Ovary (tissue), 3 donors: ENCODE measurements at regions not wholly inside any gene's neighbourhood (a gene's known extent, or its start where the extent isn't known, plus 50 kb on each side); places are given as distances from the start of the nearest gene placed in this dataset.

Experiments used
- POLR2A ChIP-seq: fragments of 450-650 bp; IDR thresholded peaks from one replicate; pipeline ENCODE4 v1.6.1; 2017; ENCODE audit warnings: antibody characterized with exemption, mild to moderate bottlenecking, moderate library complexity
- TF ChIP-seq, protein P1 (sequence below), 3 donors: fragments of 450-650 bp in 2 of 3; fragments of 200-600 bp in 1 of 3; IDR thresholded peaks; one replicate each; pipeline versions ENCODE4 v1.5.1 to v1.8.0; 2016 to 2022; ENCODE audit warnings: antibody characterized with exemption in 3 of 3, mild to moderate bottlenecking in 1 of 3
- donor health status: DM: no; HTN: no; CAD: no.

DNA sequence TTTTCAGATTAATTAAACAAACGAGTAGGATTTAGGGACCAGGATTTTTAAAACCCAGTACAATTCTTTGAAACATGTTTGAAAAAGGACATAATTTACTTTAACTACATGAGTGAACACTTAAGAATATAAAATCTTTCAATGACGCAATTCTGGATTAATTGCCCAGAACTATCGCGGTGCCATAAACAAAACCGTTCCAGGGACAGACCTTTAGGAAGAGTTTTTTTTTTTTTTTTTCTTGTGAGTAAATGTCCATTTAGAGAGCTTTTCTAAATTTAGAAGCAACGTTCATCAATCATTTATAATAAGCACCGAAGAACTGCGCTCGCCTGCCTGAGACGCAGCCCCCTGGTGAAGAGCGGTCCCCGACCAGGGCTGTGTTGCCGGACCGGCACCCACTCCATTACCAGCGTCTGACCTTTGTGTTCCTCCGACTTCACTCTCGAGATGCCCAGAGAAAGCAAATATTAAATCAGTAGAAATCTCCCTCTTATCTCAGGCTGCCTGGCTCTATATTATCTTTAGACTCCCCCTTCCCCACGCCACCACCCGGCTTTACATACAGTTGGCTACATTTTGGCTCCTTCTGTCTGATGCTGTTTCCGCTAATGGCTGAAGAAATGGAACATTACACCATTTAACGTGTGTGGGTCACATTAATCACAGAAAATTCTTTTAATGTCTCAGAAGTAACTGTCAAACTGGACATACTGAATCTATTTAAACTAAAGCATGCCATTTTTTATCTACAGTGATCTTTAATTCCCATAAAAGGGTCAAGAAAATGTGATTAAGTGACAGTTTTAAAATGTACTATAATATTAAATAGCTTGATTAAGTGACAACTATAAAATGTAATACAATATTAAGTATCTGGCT, 364.0 kb upstream of the MEIS1 start:
- TF ChIP-seq, protein P1, sequence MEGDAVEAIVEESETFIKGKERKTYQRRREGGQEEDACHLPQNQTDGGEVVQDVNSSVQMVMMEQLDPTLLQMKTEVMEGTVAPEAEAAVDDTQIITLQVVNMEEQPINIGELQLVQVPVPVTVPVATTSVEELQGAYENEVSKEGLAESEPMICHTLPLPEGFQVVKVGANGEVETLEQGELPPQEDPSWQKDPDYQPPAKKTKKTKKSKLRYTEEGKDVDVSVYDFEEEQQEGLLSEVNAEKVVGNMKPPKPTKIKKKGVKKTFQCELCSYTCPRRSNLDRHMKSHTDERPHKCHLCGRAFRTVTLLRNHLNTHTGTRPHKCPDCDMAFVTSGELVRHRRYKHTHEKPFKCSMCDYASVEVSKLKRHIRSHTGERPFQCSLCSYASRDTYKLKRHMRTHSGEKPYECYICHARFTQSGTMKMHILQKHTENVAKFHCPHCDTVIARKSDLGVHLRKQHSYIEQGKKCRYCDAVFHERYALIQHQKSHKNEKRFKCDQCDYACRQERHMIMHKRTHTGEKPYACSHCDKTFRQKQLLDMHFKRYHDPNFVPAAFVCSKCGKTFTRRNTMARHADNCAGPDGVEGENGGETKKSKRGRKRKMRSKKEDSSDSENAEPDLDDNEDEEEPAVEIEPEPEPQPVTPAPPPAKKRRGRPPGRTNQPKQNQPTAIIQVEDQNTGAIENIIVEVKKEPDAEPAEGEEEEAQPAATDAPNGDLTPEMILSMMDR (IDR thresholded peaks at IDR 0.05) = no peak
- no peak for TF ChIP-seq POLR2A
